HEK293 (cell line): ENCODE measurements at regions not wholly inside any gene's neighbourhood (a gene's known extent, or its start where the extent isn't known, plus 50 kb on each side); places are given as distances from the start of the nearest gene placed in this dataset.
A peak's percentile ranks its signal among the peaks of the same experiment; 100 is the strongest.

Source experiments
- CTCF ChIA-PET: fragments of 350-600 bp; formaldehyde crosslinking; extraction: SDS; loops from one replicate; lab custom pipeline; 2021; ENCODE audit warnings: antibody characterized with exemption; lab: Yijun Ruan, JAX
- POLR2A ChIA-PET: fragments of 300-600 bp; formaldehyde crosslinking; extraction: SDS; loops from one replicate; lab custom pipeline; 2020; ENCODE audit warnings: antibody characterized with exemption, inconsistent platforms; lab: Yijun Ruan, JAX
- H3K27ac ChIP-seq: fragments of 200-500 bp; sonication (Bioruptor generic); 2 replicates; pipeline ENCODE4 v1.5.1; 2014; ENCODE audit warnings: low read depth, low read length, control low read depth, inconsistent platforms; ENCODE audit errors: extremely low read depth
- H3K36me3 ChIP-seq, 2 experiments: fragments of 200-500 bp in 1 of 2; sonication (Bioruptor generic) in 1 of 2; 1 replicate in 1 of 2; 2 replicates in 1 of 2; pipeline ENCODE4 v1.5.1; 2014 to 2017; ENCODE audit warnings: inconsistent platforms in 2 of 2, low read length in 2 of 2; ENCODE audit not compliant: control insufficient read depth in 2 of 2, insufficient read depth in 1 of 2
- H3K4me1 ChIP-seq: fragments of 200-500 bp; sonication (Bioruptor generic); 2 replicates; pipeline ENCODE4 v1.5.1; 2014; ENCODE audit warnings: mild to moderate bottlenecking, low read length, inconsistent platforms; ENCODE audit not compliant: control insufficient read depth, insufficient read depth
- H3K4me3 ChIP-seq: 2 replicates; pipeline ENCODE4 v1.5.1; 2011; ENCODE audit warnings: low read depth, mild to moderate bottlenecking, control low read depth, low read length, moderate library complexity
- H3K9me3 ChIP-seq: fragments of 200-500 bp; sonication (Bioruptor generic); 2 replicates; pipeline ENCODE4 v1.5.1; 2014; ENCODE audit warnings: low read depth, low read length, inconsistent platforms; ENCODE audit not compliant: control insufficient read depth, insufficient read depth
- BCL11A ChIP-seq: fragments of 450-650 bp; formaldehyde crosslinking; IDR thresholded peaks from 2 replicates; pipeline ENCODE4 v1.5.1; 2016; ENCODE audit warnings: low read depth, missing biosample characterization, missing genetic modification characterization
- PATZ1 ChIP-seq: fragments of 450-650 bp; formaldehyde crosslinking; IDR thresholded peaks from 2 replicates; pipeline ENCODE4 v1.5.1; 2016; ENCODE audit warnings: missing biosample characterization, missing genetic modification characterization
- ZBTB21 ChIP-seq: fragments of 450-650 bp; formaldehyde crosslinking; IDR thresholded peaks from 2 replicates; pipeline ENCODE4 v1.5.1; 2017; ENCODE audit warnings: missing biosample characterization, missing genetic modification characterization
- ZEB2 ChIP-seq: fragments of 450-650 bp; formaldehyde crosslinking; IDR thresholded peaks from 2 replicates; pipeline ENCODE4 v1.5.1; 2016; ENCODE audit warnings: missing biosample characterization, missing genetic modification characterization
- ZFP37 ChIP-seq: fragments of 450-650 bp; formaldehyde crosslinking; IDR thresholded peaks from 2 replicates; pipeline ENCODE4 v1.5.1; 2016; ENCODE audit warnings: missing biosample characterization, missing genetic modification characterization
- ZNF221 ChIP-seq: fragments of 450-650 bp; formaldehyde crosslinking; IDR thresholded peaks from 2 replicates; pipeline ENCODE4 v1.5.1; 2017; ENCODE audit warnings: missing biosample characterization, missing genetic modification characterization, borderline replicate concordance
- ZNF24 ChIP-seq: fragments of 450-650 bp; formaldehyde crosslinking; IDR thresholded peaks from 2 replicates; pipeline ENCODE4 v1.5.1; 2016; ENCODE audit warnings: missing biosample characterization, missing genetic modification characterization
- ZNF248 ChIP-seq: fragments of 450-650 bp; formaldehyde crosslinking; IDR thresholded peaks from 2 replicates; pipeline ENCODE4 v1.5.1; 2017; ENCODE audit warnings: missing biosample characterization, missing genetic modification characterization
- ZNF426 ChIP-seq: fragments of 450-650 bp; formaldehyde crosslinking; IDR thresholded peaks from 2 replicates; pipeline ENCODE4 v1.5.1; 2017; ENCODE audit warnings: missing biosample characterization, missing genetic modification characterization, mild to moderate bottlenecking, inconsistent platforms, moderate library complexity
- ZNF560 ChIP-seq: fragments of 450-650 bp; formaldehyde crosslinking; IDR thresholded peaks from 2 replicates; pipeline ENCODE4 v1.5.1; 2017; ENCODE audit warnings: missing biosample characterization, missing genetic modification characterization, borderline replicate concordance
- ZNF621 ChIP-seq: fragments of 450-650 bp; formaldehyde crosslinking; IDR thresholded peaks from 2 replicates; pipeline ENCODE4 v1.5.1; 2017; ENCODE audit warnings: missing biosample characterization, missing genetic modification characterization
- ZNF626 ChIP-seq: fragments of 450-650 bp; sonication (Bioruptor Pico); formaldehyde crosslinking; IDR thresholded peaks from 2 replicates; pipeline ENCODE4 v1.5.1; 2018; ENCODE audit warnings: missing biosample characterization, missing genetic modification characterization, inconsistent platforms
- ZNF664 ChIP-seq: fragments of 450-650 bp; formaldehyde crosslinking; IDR thresholded peaks from 2 replicates; pipeline ENCODE4 v1.5.1; 2016; ENCODE audit warnings: missing biosample characterization, missing genetic modification characterization
- TF ChIP-seq, protein P1 (sequence below): fragments of 450-650 bp; formaldehyde crosslinking; IDR thresholded peaks from 2 replicates; pipeline ENCODE4 v1.5.1; 2016; ENCODE audit warnings: missing biosample characterization, missing genetic modification characterization, borderline replicate concordance
- TF ChIP-seq, protein P2 (sequence below): fragments of 450-650 bp; formaldehyde crosslinking; IDR thresholded peaks from 2 replicates; pipeline ENCODE4 v1.5.1; 2016; ENCODE audit warnings: missing biosample characterization, missing genetic modification characterization, low read depth
- TF ChIP-seq, protein P3 (sequence below): fragments of 450-650 bp; formaldehyde crosslinking; IDR thresholded peaks from 2 replicates; pipeline ENCODE4 v1.5.1; 2016; ENCODE audit warnings: missing biosample characterization, missing genetic modification characterization
- TF ChIP-seq, protein P4 (sequence below): fragments of 450-650 bp; formaldehyde crosslinking; IDR thresholded peaks from 2 replicates; pipeline ENCODE4 v1.5.1; 2016; ENCODE audit warnings: missing biosample characterization, missing genetic modification characterization

GRCh38 chr18:66109981-66110380, 359.2 kb downstream of the CDH7 start:
- ChIA-PET CTCF (no interaction called here), POLR2A (no interaction called here)
- Histone ChIP-seq H3K9me3 (no peaks in the 10 kb centered on the region), H3K36me3 (no peaks in the 10 kb centered on the region), H3K4me1 (no peaks in the 10 kb centered on the region), H3K27ac (no peak overlapping the region), H3K4me3 (no peak overlapping the region)
- TF ChIP-seq ZFP37 (no peak), ZEB2 (tag by site-specific recombination) (no peak), ZNF560 (tag by site-specific recombination) (no peak)
- TF ChIP-seq, protein P1, sequence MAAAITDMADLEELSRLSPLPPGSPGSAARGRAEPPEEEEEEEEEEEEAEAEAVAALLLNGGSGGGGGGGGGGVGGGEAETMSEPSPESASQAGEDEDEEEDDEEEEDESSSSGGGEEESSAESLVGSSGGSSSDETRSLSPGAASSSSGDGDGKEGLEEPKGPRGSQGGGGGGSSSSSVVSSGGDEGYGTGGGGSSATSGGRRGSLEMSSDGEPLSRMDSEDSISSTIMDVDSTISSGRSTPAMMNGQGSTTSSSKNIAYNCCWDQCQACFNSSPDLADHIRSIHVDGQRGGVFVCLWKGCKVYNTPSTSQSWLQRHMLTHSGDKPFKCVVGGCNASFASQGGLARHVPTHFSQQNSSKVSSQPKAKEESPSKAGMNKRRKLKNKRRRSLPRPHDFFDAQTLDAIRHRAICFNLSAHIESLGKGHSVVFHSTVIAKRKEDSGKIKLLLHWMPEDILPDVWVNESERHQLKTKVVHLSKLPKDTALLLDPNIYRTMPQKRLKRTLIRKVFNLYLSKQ (tag by site-specific recombination): no peak

GRCh38 chr18:66107546-66107945, 356.7 kb downstream of the CDH7 start:
- Histone ChIP-seq H3K4me3 (no peak overlapping the region), H3K9me3 (no peaks in the 10 kb centered on the region), H3K4me1 (no peaks in the 10 kb centered on the region), H3K27ac (no peak overlapping the region), H3K36me3 (no peaks in the 10 kb centered on the region)
- POLR2A ChIA-PET: no interaction called here
- no peak for TF ChIP-seq ZNF24 (tag by site-specific recombination)
- TF ChIP-seq, protein P2, sequence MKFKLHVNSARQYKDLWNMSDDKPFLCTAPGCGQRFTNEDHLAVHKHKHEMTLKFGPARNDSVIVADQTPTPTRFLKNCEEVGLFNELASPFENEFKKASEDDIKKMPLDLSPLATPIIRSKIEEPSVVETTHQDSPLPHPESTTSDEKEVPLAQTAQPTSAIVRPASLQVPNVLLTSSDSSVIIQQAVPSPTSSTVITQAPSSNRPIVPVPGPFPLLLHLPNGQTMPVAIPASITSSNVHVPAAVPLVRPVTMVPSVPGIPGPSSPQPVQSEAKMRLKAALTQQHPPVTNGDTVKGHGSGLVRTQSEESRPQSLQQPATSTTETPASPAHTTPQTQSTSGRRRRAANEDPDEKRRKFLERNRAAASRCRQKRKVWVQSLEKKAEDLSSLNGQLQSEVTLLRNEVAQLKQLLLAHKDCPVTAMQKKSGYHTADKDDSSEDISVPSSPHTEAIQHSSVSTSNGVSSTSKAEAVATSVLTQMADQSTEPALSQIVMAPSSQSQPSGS (tag by site-specific recombination): 0 out of 2 replicates have a peak, but pooled peaks have one; percentile 18
- CTCF ChIA-PET: no interaction called here

DNA sequence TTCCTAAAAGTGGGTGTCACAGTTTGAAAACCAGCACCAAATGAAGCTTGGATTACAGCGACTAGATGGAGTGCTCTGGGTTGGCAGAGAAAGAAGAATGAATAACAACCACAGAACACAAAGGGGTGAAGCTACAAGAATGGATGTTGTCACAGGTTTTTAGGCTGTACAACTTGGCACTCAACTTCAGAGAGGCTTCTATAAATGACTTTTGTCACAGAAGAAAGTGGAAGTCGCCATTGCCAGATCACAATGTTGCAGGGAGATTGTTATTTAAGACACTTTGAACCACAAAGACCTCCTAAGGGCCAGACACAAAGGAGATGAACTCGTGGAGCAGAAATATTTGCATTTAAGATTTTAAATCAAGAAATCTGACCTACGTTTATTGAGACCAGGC, 354.2 kb downstream of the CDH7 start:
- H3K4me3 ChIP-seq: no peak overlapping the region
- no peaks in the 10 kb centered on the region for H3K9me3 ChIP-seq
- CTCF ChIA-PET: no interaction called here
- POLR2A ChIA-PET: no interaction called here
- no peak for TF ChIP-seq ZNF664
- TF ChIP-seq BCL11A (tag by site-specific recombination): no peak
- no peak for TF ChIP-seq ZNF221 (tag by site-specific recombination)
- no peak overlapping the region for H3K27ac ChIP-seq
- H3K4me1 ChIP-seq: no peaks in the 10 kb centered on the region
- H3K36me3 ChIP-seq: no peaks in the 10 kb centered on the region

DNA sequence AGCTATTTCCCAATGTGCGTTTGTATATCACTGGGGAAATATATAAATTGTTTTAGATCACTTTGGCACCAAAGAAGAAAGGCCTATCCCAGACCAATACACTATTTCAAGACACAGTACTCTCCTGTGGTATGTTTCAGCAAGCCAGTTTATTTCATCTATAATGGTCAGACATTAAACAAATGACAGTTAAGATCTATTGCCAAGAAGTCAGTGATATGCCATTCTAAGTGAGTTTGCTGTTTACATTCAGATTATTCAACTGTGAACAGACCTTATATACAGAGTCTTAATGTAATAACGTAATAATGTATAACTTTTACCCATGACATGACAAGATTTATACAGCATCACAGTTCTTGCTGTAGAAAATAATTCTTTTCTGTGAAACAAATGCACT, 352.7 kb downstream of the CDH7 start:
- no peaks in the 10 kb centered on the region for H3K36me3 ChIP-seq
- no peaks in the 10 kb centered on the region for H3K4me1 ChIP-seq
- ChIA-PET POLR2A (no interaction called here), CTCF (interaction anchor here (0.6 kb wide), 1 partner anchor 1500 kb away, joined by 3 read pairs; no protein-coding TSS in a partner anchor)
- H3K4me3 ChIP-seq: no peak overlapping the region
- no peaks in the 10 kb centered on the region for H3K9me3 ChIP-seq
- no peak overlapping the region for H3K27ac ChIP-seq
- TF ChIP-seq ZNF248 (no peak), ZNF621 (tag by site-specific recombination) (no peak), PATZ1 (tag by site-specific recombination) (no peak), ZNF426 (tag by site-specific recombination) (no peak), ZBTB21 (tag by site-specific recombination) (no peak), ZNF626 (tag by site-specific recombination) (no peak)
- TF ChIP-seq, protein P3, sequence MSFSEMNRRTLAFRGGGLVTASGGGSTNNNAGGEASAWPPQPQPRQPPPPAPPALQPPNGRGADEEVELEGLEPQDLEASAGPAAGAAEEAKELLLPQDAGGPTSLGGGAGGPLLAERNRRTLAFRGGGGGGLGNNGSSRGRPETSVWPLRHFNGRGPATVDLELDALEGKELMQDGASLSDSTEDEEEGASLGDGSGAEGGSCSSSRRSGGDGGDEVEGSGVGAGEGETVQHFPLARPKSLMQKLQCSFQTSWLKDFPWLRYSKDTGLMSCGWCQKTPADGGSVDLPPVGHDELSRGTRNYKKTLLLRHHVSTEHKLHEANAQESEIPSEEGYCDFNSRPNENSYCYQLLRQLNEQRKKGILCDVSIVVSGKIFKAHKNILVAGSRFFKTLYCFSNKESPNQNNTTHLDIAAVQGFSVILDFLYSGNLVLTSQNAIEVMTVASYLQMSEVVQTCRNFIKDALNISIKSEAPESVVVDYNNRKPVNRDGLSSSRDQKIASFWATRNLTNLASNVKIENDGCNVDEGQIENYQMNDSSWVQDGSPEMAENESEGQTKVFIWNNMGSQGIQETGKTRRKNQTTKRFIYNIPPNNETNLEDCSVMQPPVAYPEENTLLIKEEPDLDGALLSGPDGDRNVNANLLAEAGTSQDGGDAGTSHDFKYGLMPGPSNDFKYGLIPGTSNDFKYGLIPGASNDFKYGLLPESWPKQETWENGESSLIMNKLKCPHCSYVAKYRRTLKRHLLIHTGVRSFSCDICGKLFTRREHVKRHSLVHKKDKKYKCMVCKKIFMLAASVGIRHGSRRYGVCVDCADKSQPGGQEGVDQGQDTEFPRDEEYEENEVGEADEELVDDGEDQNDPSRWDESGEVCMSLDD (tag by site-specific recombination): no peak
- TF ChIP-seq, protein P4, sequence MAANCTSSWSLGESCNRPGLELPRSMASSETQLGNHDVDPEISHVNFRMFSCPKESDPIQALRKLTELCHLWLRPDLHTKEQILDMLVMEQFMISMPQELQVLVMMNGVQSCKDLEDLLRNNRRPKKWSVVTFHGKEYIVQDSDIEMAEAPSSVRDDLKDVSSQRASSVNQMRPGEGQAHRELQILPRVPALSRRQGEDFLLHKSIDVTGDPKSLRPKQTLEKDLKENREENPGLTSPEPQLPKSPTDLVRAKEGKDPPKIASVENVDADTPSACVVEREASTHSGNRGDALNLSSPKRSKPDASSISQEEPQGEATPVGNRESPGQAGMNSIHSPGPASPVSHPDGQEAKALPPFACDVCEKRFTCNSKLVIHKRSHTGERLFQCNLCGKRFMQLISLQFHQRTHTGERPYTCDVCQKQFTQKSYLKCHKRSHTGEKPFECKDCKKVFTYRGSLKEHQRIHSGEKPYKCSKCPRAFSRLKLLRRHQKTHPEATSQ (tag by site-specific recombination): no peak
